GM20000 (cell line): ENCODE measurements at regions not wholly inside any gene's neighbourhood (a gene's known extent, or its start where the extent isn't known, plus 50 kb on each side); places are given as distances from the start of the nearest gene placed in this dataset.

Experiments
- DNase-seq: peaks from one replicate; pipeline ENCODE4 v3.0.0; 2012; ENCODE audit warnings: low spot score
- CTCF ChIP-seq: IDR thresholded peaks from 2 replicates; pipeline ENCODE4 v1.5.1; 2012; ENCODE audit warnings: mild to moderate bottlenecking, control low read depth; ENCODE audit errors: extremely low read depth, missing control alignments

DNA sequence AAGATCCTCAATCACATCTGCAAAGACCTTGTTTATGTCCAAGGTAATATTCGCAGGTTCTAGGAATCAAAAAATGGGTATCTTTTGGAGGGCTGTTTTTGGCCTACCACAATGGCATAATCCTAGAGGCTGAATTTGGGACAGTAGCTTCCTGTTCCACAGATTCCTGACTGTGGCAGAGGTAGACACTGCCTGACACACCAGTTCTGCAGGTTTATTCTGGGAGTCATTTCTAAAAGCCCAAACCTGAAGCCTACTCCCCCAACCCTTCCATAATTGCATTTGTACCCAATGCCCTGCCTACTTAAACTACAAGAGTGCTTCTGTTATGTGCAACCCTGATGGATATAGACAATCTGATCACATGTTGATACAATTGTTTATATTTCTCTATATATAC, 378.9 kb downstream of the PCNX1 start:
- TF ChIP-seq CTCF, result no peak
- DNase-seq, result no peak

- TF ChIP-seq CTCF, result no peak
- DNase-seq, result no peak
Measured at GRCh38 chr14:71287567-71287966, 380.3 kb downstream of the PCNX1 start.

DNA sequence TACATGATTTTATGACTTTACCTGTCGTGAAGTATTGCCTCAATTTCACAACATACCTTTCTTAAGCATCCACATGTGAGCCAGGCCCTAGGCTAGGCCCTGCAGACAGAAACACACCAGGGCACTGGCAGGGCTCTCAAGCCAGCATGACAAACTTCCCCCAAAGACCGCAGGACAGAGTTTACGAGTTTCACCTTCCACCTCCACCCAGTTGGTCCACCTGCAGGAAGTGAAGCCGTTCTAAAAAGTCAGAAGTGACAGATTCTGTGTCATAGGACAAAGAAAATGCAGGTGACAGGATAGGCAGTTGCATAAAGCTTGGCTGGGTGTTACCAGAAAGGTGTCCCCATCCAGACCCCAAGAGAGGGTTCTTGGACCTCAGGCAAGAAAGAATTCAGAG, 382.3 kb downstream of the PCNX1 start:
- peak; percentile 32 for DNase-seq
- no peak for TF ChIP-seq CTCF

GRCh38 chr14:71290301-71290700, 383.0 kb downstream of the PCNX1 start:
- no peak for DNase-seq
- TF ChIP-seq CTCF, result no peak

- no peak for TF ChIP-seq CTCF
- peak; percentile 45 for DNase-seq
Measured at GRCh38 chr14:71290960-71291466, 383.8 kb downstream of the PCNX1 start.

DNA sequence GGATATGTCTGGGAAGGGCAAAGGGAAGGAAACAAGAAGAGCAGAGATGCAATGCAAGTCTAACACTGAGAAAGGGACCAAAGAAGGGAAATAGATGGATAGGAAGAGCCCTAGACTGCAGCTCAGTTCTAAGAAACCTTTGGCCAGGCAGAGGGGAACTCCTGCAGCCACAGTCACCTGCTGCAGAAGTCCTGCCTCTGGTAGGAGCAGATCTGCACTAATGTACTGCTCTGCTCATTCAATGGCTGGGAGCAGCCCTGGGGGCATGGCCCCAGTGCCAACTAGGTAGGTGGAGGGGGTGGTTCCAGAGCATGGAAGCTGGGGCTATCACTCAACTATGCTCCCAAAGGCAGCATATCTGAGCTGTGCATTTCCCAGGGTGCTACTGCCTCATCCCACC, 388.9 kb downstream of the PCNX1 start:
- DNase-seq, result no peak
- TF ChIP-seq CTCF, result no peak

DNA sequence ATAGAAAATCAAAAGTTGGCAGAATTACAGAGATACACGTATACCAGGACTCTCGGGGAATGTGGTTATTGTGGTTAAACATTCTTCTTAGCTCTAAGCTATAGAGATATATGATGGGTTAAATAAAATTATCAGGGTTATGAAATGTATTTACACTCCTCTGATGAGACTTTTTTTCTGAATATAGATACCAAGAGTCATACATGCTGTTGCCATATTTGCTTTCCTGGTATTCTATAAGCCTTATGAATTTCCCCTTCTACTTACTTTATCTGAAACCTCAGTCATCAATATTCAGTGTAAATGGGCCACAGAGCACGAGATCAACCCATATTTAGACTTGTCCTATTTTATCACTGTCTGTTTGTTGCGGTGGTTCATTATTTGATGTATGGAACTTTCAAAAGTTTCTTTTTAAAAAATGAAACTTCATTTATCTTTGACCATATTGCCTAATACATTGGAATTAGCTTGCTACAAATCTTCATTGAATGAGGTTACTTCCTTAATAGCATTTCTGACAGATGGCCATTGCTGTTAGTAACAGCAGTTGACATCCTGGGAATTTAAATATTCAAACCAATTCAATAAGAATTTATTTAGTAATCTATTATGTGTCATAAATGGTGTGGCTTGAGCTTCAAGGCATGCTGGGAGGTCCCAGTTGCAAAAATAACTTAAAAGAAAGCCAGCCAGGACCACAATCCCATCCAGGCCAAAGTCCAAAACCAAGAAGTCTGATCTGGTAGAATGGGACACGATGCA, 393.5 kb downstream of the PCNX1 start:
- DNase-seq, result no peak
- no peak for TF ChIP-seq CTCF
